Bone marrow (tissue), 2 donors: ENCODE measurements at regions not wholly inside any gene's neighbourhood (a gene's known extent, or its start where the extent isn't known, plus 50 kb on each side); places are given as distances from the start of the nearest gene placed in this dataset.
"Not testable (repeated sequence)": the region's sequence is repeated elsewhere in the genome, so short reads cannot be mapped to it uniquely, and the experiment has no call there.

Source experiments
- DNase-seq, 2 donors: peaks; one replicate each; lab custom pipeline; 2025; lab: John Stamatoyannopoulos, UW

DNA sequence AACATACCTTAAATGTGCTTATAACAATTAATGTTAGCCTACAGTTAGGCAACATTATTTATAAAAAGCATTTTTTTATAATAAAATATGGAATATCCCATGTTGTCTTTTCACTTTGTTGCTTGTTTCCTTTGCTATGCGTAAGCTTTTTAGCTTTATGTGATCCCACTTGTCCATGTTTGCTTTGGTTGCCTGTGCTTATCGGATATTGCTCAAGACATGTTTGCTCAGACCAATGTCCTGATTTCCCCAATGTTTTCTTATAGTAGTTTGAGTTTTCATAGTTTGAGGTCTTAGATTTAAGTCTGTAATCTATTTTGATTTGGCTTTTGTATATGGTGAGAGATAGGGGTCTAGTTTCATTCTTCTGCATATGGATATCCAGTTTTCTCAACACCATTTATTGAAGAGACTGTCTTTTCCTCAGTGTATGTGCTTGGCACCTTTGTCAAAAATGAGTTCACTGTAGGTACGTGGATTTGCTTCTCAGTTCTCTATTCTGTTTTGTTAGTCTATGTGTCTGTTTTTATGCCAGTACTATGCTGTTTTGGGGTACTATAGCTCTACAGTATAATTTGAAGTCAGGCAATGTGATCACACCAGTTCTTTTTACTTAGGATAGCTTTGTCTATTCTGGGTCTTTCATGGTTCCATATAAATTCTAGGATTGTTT lies 592.7 kb upstream of the SEMA6D start:
- DNase-seq = no peak

- no peak for DNase-seq
Observed at GRCh38 chr15:47129033-47129432, 588.3 kb upstream of the SEMA6D start.

DNA sequence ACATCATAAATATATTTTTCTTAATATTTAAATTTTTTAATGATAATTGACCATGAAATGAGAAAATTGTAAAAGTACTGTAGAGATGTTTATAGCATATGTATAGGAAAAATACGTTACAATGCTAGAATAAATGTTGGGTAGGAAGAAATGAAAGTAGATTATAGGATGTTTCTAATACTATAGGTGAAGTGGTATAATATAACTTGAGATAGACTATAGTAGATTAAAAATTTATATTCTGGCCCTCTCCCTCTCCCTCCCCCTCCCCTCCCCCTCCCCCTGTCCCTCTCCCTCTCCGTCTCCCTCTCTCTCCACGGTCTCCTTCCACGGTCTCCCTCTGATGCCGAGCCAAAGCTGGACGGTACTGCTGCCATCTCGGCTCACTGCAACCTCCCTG lies 585.9 kb upstream of the SEMA6D start:
- DNase-seq = not testable (repeated sequence)

DNA sequence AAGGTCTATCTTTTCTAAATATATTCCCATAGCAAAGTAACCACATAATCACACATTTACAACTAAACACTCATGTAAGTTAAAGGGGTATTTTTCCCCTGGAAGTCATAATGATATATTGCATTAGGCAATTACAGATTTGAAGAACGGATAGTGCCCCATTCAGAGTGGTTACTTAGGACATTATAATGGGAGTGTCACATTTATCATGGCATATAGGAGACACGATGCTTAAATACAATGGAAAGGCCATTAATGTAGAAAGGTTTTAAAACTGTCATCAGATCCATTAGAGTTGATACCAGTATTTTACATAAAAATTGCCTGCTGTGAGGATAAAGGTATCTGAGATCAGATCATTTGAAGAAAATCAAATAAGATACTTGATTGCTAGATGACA lies 582.0 kb upstream of the SEMA6D start:
- no peak for DNase-seq

- DNase-seq = no peak
Observed at GRCh38 chr15:47136236-47136635, 581.1 kb upstream of the SEMA6D start.

DNA sequence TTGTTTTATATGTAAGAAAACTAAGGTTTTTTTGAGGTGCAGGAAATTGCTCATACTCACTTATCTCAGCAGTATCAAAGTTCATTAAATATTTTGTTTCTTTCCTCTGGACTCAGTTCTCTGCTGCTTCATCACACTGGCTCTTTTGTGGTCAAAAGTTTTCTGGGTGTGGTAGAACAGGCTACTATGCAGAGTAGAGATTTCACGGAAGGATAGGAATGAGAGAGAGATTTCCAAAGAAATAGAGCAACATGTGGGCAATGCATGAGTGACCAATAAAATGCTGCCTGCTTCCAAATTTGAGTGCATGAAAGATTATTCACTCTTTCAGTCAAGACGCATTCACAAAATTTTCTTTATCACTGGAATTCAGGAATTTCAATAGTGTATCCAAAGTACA lies 577.3 kb upstream of the SEMA6D start:
- no peak for DNase-seq

GRCh38 chr15:47157827-47158226 lies 559.5 kb upstream of the SEMA6D start:
- DNase-seq = no peak

DNA sequence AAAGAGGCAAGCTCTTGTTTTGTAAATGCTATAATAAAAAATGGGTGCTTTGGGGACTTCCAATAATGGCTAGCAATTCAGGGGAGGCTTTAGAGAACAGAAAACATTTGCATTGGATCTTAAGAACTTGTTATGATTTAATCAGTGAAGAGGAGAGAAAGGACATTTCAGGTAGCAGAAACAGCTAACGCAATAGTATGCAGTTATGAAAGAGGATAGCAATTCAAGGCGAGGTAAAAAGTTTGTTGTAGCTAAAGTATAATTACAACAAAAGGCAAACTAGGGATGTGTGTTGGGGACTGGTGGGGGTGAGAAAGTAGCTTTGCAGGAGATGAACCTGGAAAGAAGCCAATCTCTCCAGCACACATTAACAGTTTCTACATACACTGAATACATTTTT lies 558.7 kb upstream of the SEMA6D start:
- no peak for DNase-seq

DNA sequence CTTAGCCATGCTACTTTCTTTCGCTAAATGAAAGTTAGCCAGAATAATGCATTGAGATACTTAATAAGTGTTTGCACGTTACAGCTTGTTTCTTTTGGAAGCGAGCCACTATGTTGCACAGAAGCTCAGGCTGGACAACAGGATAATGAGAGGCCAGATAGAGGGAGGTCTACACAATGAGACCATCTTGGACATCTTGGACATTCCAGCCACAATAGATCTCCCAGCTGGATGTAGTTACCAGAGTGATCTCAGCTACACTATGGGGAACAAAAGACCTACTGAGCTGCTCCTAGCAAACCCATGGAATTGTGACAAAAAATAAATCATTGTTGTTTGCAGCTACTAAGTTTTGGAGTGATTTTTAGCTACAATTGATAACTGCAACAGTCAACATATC lies 540.1 kb upstream of the SEMA6D start:
- no peak for DNase-seq

GRCh38 chr15:47179988-47180387 lies 537.3 kb upstream of the SEMA6D start:
- no peak for DNase-seq

GRCh38 chr15:47182818-47183217 lies 534.5 kb upstream of the SEMA6D start:
- DNase-seq = no peak

DNA sequence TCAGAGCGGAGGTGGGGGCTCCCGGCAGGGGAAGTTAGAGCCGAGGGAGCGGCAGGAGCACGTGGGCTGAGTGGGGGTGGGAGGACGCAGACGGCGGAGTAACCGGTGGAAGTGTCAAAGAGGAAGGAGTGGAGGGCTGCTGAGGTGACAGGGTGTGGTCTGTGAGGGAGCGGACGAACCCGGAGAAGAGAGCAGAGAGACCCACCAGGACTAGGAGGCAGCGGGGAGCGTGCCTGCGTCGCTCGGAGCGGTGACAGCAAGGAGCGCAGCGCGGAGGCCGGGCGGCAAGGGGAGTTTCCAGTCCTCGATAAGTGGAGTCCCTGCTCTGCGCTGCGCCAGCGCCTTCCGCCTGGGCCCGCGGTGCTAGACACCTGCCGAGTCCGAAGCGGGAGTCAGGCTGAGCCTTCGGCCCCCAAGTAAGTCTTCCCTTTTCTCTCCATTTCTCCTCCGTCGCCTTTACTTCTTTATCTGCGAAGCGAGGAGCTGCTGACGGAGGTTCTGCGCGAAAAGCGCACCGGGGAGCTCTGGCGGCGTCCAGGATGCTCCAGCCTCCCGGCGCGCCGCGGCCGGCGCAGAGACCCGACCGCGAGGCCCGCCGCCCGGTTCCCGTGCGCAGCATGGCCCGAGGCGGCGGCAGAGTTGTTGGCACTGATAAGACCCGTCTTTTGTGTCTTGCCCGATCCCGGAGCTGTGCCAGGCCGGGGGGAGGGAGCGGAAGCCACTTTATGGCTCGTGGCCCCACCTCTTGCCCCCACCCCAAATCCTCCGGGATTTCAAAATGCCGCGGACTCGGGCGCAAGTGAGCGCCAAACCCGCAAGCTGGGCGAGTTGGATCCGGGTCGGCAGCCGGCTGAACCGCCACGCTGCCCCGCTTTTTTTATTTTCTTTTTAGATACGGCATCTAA lies 533.0 kb upstream of the SEMA6D start:
- DNase-seq = no peak

DNA sequence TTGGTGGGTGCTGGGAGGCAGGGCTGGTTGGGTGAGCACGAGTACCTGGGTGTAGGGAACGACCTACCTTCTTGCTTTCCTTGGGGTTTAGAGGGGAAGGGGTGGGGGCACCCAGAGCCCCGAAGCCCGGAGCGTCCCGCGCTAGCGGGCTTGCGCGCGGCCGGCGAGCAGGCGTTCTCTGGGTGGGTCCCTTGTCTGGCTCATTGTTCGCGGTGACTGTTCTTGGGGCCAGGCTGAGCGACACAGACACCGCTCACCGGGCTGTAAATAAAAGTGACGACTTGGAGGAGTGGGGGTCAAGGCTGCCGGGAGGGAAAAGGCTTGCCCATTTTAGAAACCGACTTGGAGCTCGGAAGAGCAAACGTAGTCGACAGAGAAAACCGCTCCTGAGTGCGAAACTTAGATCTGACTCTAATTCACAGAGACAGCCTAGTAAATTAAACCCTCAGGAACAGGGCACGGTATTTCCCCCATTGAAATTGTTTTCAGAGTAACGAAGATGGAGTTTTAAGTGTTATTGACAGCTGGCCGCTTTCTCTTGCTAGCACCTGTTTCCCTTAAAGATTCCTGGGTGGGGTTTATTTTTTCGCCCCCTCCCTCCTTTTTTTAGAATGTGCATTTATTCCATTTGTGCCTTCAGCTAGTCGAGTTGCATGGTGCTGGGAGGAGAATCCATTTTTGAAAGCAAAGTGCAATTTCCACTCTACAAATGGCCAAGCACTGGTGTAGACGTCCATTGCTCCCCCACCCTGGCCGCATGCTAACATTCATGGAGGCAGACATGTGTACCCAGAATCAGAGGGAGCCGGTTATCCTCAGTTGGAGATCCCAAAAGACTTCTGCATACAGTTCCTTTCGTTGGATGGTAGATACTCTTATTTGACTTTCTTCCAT lies 532.1 kb upstream of the SEMA6D start:
- DNase-seq = no peak

GRCh38 chr15:47186075-47186474 lies 531.2 kb upstream of the SEMA6D start:
- DNase-seq = no peak

GRCh38 chr15:47188758-47189507 lies 528.4 kb upstream of the SEMA6D start:
- DNase-seq = no peak

GRCh38 chr15:47194718-47195117 lies 522.6 kb upstream of the SEMA6D start:
- DNase-seq = no peak

- DNase-seq = peak in 1 of 2 donors; percentile 6
Observed at GRCh38 chr15:47196048-47196447, 521.3 kb upstream of the SEMA6D start.

- no peak for DNase-seq
Observed at GRCh38 chr15:47203993-47204392, 513.3 kb upstream of the SEMA6D start.

DNA sequence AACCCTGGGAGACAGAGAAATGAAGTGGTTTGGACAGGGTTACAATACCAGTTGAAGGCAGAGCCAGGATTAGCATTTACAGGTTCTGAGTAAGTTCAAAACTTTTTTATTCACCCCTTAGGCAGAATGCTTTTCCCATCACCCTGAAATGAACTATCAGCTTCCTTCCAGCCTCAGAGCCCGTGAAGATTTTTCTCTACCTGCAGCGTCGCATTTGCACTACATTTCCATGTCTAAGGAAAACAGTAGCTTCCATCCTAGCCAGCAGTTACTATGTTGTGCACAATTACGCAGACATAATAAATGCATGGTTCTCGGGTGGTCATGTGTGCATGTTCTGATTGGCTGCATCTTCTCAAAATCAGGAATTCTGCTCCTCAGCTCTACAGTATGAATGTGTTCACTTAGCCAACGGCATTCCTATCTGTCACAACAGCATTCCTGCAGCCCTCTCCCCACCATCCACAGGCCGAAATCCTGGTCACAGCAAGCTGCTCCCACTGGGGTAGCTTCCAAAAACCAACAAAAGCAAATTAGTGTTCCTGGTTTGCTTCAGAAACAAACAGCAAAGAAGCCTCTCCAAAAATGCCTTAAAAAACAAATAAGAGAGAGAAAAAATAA lies 510.8 kb upstream of the SEMA6D start:
- DNase-seq = no peak

GRCh38 chr15:47209591-47209990 lies 507.7 kb upstream of the SEMA6D start:
- DNase-seq = no peak
